IMR-90 (cell line): ENCODE measurements at regions not wholly inside any gene's neighbourhood (a gene's known extent, or its start where the extent isn't known, plus 50 kb on each side); places are given as distances from the start of the nearest gene placed in this dataset.

Experiments
- ATAC-seq: fragments of 200-7000 bp; cut with Tn5 transposase; 2 replicates; pipeline ENCODE4 v1.9.1; 2020; ENCODE audit warnings: low read depth, mild to moderate bottlenecking, moderate library complexity
- BruUV-seq: library from RNA; stranded (reverse); fragments of 400-500 nt; replicated peaks from 2 replicates; lab custom pipeline; 2021; lab: Mats Ljungman, UMichigan
- CTCF ChIA-PET: fragments of 300-600 bp; formaldehyde crosslinking; extraction: SDS; loops from one replicate; lab custom pipeline; 2021; ENCODE audit warnings: antibody characterized with exemption; lab: Yijun Ruan, JAX
- POLR2A ChIA-PET: fragments of 300-600 bp; sonication (Branson Sonifier 250); formaldehyde crosslinking; loops from one replicate; lab custom pipeline; 2022; ENCODE audit warnings: antibody characterized with exemption; ENCODE audit not compliant: unreplicated experiment; lab: Charles Lee
- DNase-seq: peaks from one replicate; pipeline ENCODE4 v3.0.0; 2013
- H2AFZ ChIP-seq: replicated peaks from 2 replicates; pipeline ENCODE3; 2013; ENCODE audit warnings: low read length, mild to moderate bottlenecking; ENCODE audit not compliant: poor library complexity
- H2AK5ac ChIP-seq: 2 replicates; pipeline ENCODE4 v1.6.1; 2013; ENCODE audit warnings: low read depth, low read length, inconsistent platforms
- H2AK9ac ChIP-seq: replicated peaks from 2 replicates; pipeline ENCODE3; 2013; ENCODE audit warnings: mild to moderate bottlenecking, low read depth, low read length, moderate library complexity; ENCODE audit not compliant: poor library complexity
- H2BK120ac ChIP-seq: 2 replicates; pipeline ENCODE4 v1.6.1; 2013; ENCODE audit warnings: low read depth, low read length, inconsistent platforms
- H2BK15ac ChIP-seq: 3 replicates; pipeline ENCODE4 v1.6.1; 2013; ENCODE audit warnings: low read depth, low read length, inconsistent platforms
- H2BK20ac ChIP-seq: 2 replicates; pipeline ENCODE4 v1.6.1; 2013; ENCODE audit warnings: low read depth, mild to moderate bottlenecking, inconsistent platforms, low read length, moderate library complexity
- H2BK5ac ChIP-seq: 2 replicates; pipeline ENCODE4 v1.6.1; 2013; ENCODE audit warnings: mild to moderate bottlenecking, low read depth, low read length, inconsistent platforms; ENCODE audit not compliant: poor library complexity, severe bottlenecking
- H3K14ac ChIP-seq: replicated peaks from 2 replicates; pipeline ENCODE4 v1.6.1; 2013; ENCODE audit warnings: low read depth, low read length, inconsistent platforms
- H3K18ac ChIP-seq: 2 replicates; pipeline ENCODE4 v1.6.1; 2013; ENCODE audit warnings: low read depth, low read length, control low read depth
- H3K23ac ChIP-seq: 2 replicates; pipeline ENCODE4 v1.6.1; 2013; ENCODE audit warnings: low read depth, low read length, inconsistent platforms
- H3K27ac ChIP-seq: 2 replicates; pipeline ENCODE4 v1.5.1; 2013; ENCODE audit warnings: mild to moderate bottlenecking, control low read depth, low read length; ENCODE audit not compliant: insufficient read depth
- H3K27me3 ChIP-seq: 2 replicates; pipeline ENCODE4 v1.6.1; 2013; ENCODE audit warnings: low read length; ENCODE audit not compliant: control insufficient read depth, insufficient read depth
- H3K36me3 ChIP-seq: 2 replicates; pipeline ENCODE4 v1.6.1; 2013; ENCODE audit warnings: low read length, mixed read lengths; ENCODE audit not compliant: control insufficient read depth, insufficient read depth
- H3K4ac ChIP-seq: 2 replicates; pipeline ENCODE4 v1.6.1; 2013; ENCODE audit warnings: low read depth, low read length, inconsistent platforms
- H3K4me1 ChIP-seq: 2 replicates; pipeline ENCODE4 v1.6.1; 2013; ENCODE audit warnings: low read length, mixed read lengths; ENCODE audit not compliant: control insufficient read depth, insufficient read depth
- H3K4me2 ChIP-seq: 2 replicates; pipeline ENCODE4 v1.6.1; 2013; ENCODE audit warnings: low read depth, mild to moderate bottlenecking, control low read depth, low read length, moderate library complexity
- H3K4me3 ChIP-seq: 2 replicates; pipeline ENCODE4 v1.5.1; 2013; ENCODE audit warnings: low read depth, mild to moderate bottlenecking, control low read depth, low read length, moderate library complexity; ENCODE audit not compliant: insufficient read depth
- H3K56ac ChIP-seq: 2 replicates; pipeline ENCODE4 v1.6.1; 2013; ENCODE audit warnings: low read length, inconsistent platforms; ENCODE audit not compliant: insufficient read depth; ENCODE audit errors: extremely low read depth
- H3K79me1 ChIP-seq, 2 experiments: 2 replicates each; pipeline ENCODE4 v1.6.1; 2013; ENCODE audit warnings: low read length in 2 of 2, inconsistent platforms in 1 of 2, low read depth in 1 of 2
- H3K9ac ChIP-seq: 2 replicates; pipeline ENCODE4 v1.6.1; 2013; ENCODE audit warnings: low read depth, low read length, control low read depth
- H3K9me1 ChIP-seq: 2 replicates; pipeline ENCODE4 v1.6.1; 2013; ENCODE audit warnings: low read length, inconsistent platforms; ENCODE audit not compliant: insufficient read depth
- H3K9me3 ChIP-seq: 2 replicates; pipeline ENCODE4 v1.6.1; 2013; ENCODE audit warnings: low read length; ENCODE audit not compliant: control insufficient read depth, insufficient read depth
- H4K20me1 ChIP-seq: 2 replicates; pipeline ENCODE4 v1.6.1; 2013; ENCODE audit warnings: low read length, inconsistent platforms; ENCODE audit not compliant: insufficient read depth
- H4K5ac ChIP-seq: 2 replicates; pipeline ENCODE4 v1.6.1; 2013; ENCODE audit warnings: mild to moderate bottlenecking, low read depth, low read length, control low read depth
- H4K8ac ChIP-seq, 2 experiments: 2 replicates each; pipeline ENCODE4 v1.6.1; 2013; ENCODE audit warnings: low read depth in 2 of 2, low read length in 2 of 2, control low read depth in 1 of 2, inconsistent platforms in 1 of 2
- H4K91ac ChIP-seq: 2 replicates; pipeline ENCODE4 v1.6.1; 2013; ENCODE audit warnings: low read depth, low read length, inconsistent platforms; ENCODE audit not compliant: insufficient read depth
- CEBPB ChIP-seq: IDR thresholded peaks from 2 replicates; pipeline ENCODE4 v1.6.1; 2012; ENCODE audit warnings: low read depth, low read length, improper control_type of control experiment
- MAFK ChIP-seq: IDR thresholded peaks from 2 replicates; pipeline ENCODE4 v1.6.1; 2012; ENCODE audit warnings: low read depth, low read length, improper control_type of control experiment
- MXI1 ChIP-seq: IDR thresholded peaks from 2 replicates; pipeline ENCODE4 v1.6.1; 2012; ENCODE audit warnings: low read depth, mild to moderate bottlenecking, low read length, moderate library complexity, borderline replicate concordance
- NFE2L2 ChIP-seq: fragments of 150-350 bp; IDR thresholded peaks from 2 replicates; pipeline ENCODE4 v1.6.1; 2016; ENCODE audit warnings: low read depth, mild to moderate bottlenecking, low read length
- POLR2A ChIP-seq: IDR thresholded peaks from 2 replicates; pipeline ENCODE4 v1.6.1; 2012; ENCODE audit warnings: mild to moderate bottlenecking, low read depth, low read length
- RAD21 ChIP-seq: IDR thresholded peaks from 2 replicates; pipeline ENCODE4 v1.6.1; 2012; ENCODE audit warnings: low read length, improper control_type of control experiment
- SMC3 ChIP-seq: fragments of 150-350 bp; IDR thresholded peaks from 2 replicates; pipeline ENCODE4 v1.6.1; 2016; ENCODE audit warnings: low read depth, mild to moderate bottlenecking, antibody characterized with exemption, low read length, moderate library complexity
- WGBS, 2 experiments: methylation state at CpG; one replicate each; pipeline versions ENCODE4 v1.1.5 to v1.1.7; 2013; ENCODE audit warnings: missing lambda C conversion rate in 2 of 2; ENCODE audit not compliant: insufficient read length in 1 of 2; ENCODE audit errors: extremely low coverage in 2 of 2; 5-methylcytosine and 5-hydroxymethylcytosine counted together
- dilution Hi-C: fragments of 300-500 bp; cut with HindIII; formaldehyde crosslinking; loops from one replicate; pipeline ENCODE4 v1.14.3; 2018; ENCODE audit warnings: low sequenced_read_pairs; ENCODE audit not compliant: unreplicated experiment
- in situ Hi-C: fragments of 300-500 bp; cut with MboI; formaldehyde crosslinking; loops from 3 replicates; pipeline ENCODE4 v1.14.3; 2019; ENCODE audit warnings: low sequenced_read_pairs, inconsistent platforms, mixed read lengths
- intact Hi-C: fragments of 100-400 bp; cut with micrococcal nuclease; formaldehyde crosslinking; loops from 2 replicates; pipeline ENCODE4 v1.10.0; 2022
- TF ChIP-seq, protein P1 (sequence below): fragments of 150-350 bp; IDR thresholded peaks from 2 replicates; pipeline ENCODE4 v1.6.1; 2016; ENCODE audit warnings: low read depth, mild to moderate bottlenecking, low read length, moderate library complexity, borderline replicate concordance
- TF ChIP-seq, protein P2 (sequence below): conservative IDR thresholded peaks from 2 replicates; pipeline ENCODE4 v1.5.1; 2012; ENCODE audit warnings: mild to moderate bottlenecking, low read depth, low read length, improper control_type of control experiment
- TF ChIP-seq, protein P3 (sequence below): fragments of 150-350 bp; IDR thresholded peaks from 2 replicates; pipeline ENCODE4 v1.6.1; 2017; ENCODE audit warnings: mild to moderate bottlenecking, antibody characterized with exemption, low read length, low read depth

DNA sequence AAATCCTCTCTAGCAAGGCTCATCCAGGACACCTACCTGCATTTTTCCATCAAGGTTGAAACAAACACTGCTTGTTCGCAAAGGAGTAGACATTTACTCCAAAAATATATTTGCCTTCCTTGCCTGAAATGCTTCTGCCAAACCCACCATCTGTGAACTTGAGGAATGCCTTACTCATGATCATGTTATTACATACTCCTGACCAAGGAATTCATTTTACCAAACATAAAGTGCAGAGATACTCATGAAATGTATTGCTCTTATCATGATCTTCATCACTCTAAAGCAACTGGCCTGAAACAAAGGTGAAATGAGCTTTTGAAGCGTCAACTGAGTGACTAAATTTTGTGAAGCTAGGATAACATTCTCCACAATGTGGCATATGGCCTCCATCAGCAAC is 243.1 kb upstream of the CCDC179 start:
- ATAC-seq = peak; percentile 75
- no CpG with 5 or more reads among the region's 2 CpGs for WGBS, 2 experiments
- H3K4me1 ChIP-seq = peaks cover 2% of the 10 kb centered on the region; the same call in 1 of the 2 replicates
- H3K9me3 ChIP-seq = peaks cover 2% of the 10 kb centered on the region; the same call in 1 of the 2 replicates
- no peak overlapping the region for H3K4me2 ChIP-seq
- peak overlapping the region; percentile 5 to 53; a peak in 2 of 4 replicates for H4K8ac ChIP-seq
- peak overlapping the region; percentile 57; the same call in 1 of the 2 replicates for H4K5ac ChIP-seq
- H3K79me1 ChIP-seq = no peaks in the 10 kb centered on the region
- peak overlapping the region; percentile 86 for H2BK120ac ChIP-seq
- peak overlapping the region; percentile 86; the same call in 1 of the 2 replicates for H2BK20ac ChIP-seq
- H3K18ac ChIP-seq = peak overlapping the region; percentile 55; the same call in 1 of the 2 replicates
- BruUV-seq = no TSS peak
- peak overlapping the region; percentile 69 for H4K91ac ChIP-seq
- peak overlapping the region; percentile 58; the same call in 1 of the 2 replicates for H3K14ac ChIP-seq
- H3K9ac ChIP-seq = no peak overlapping the region
- peak overlapping the region; percentile 73 for H2BK5ac ChIP-seq
- peak overlapping the region; percentile 21; the same call in 1 of the 2 replicates for H3K23ac ChIP-seq
- in situ Hi-C loops (loop anchor here (25.0 kb wide), 1 partner anchor 1134 kb away; no protein-coding TSS in a partner anchor), dilution Hi-C loops (no loop called here), intact Hi-C loops (no loop called here)
- no peak overlapping the region for H2AK9ac ChIP-seq
- CTCF ChIA-PET = no interaction called here
- H2AK5ac ChIP-seq = peak overlapping the region; percentile 51; the same call in 1 of the 2 replicates
- no peak overlapping the region for H3K4me3 ChIP-seq
- peak overlapping the region; percentile 89; the same call in 1 of the 3 replicates for H2BK15ac ChIP-seq
- peak; percentile 76 for DNase-seq
- no peak overlapping the region for H2AFZ ChIP-seq
- no peaks in the 10 kb centered on the region for H4K20me1 ChIP-seq
- POLR2A ChIA-PET = no interaction called here
- H3K4ac ChIP-seq = peak overlapping the region; percentile 58; the same call in 1 of the 2 replicates
- H3K56ac ChIP-seq = no peak overlapping the region
- H3K36me3 ChIP-seq = no peaks in the 10 kb centered on the region
- H3K9me1 ChIP-seq = no peaks in the 10 kb centered on the region
- H3K27ac ChIP-seq = peak overlapping the region; percentile 35; the same call in 1 of the 2 replicates
- H3K27me3 ChIP-seq = no peaks in the 10 kb centered on the region
- TF ChIP-seq, protein P1, sequence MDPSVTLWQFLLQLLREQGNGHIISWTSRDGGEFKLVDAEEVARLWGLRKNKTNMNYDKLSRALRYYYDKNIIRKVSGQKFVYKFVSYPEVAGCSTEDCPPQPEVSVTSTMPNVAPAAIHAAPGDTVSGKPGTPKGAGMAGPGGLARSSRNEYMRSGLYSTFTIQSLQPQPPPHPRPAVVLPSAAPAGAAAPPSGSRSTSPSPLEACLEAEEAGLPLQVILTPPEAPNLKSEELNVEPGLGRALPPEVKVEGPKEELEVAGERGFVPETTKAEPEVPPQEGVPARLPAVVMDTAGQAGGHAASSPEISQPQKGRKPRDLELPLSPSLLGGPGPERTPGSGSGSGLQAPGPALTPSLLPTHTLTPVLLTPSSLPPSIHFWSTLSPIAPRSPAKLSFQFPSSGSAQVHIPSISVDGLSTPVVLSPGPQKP = no peak
- TF ChIP-seq NFE2L2 = no peak
- no peak for TF ChIP-seq SMC3
- TF ChIP-seq, protein P2, sequence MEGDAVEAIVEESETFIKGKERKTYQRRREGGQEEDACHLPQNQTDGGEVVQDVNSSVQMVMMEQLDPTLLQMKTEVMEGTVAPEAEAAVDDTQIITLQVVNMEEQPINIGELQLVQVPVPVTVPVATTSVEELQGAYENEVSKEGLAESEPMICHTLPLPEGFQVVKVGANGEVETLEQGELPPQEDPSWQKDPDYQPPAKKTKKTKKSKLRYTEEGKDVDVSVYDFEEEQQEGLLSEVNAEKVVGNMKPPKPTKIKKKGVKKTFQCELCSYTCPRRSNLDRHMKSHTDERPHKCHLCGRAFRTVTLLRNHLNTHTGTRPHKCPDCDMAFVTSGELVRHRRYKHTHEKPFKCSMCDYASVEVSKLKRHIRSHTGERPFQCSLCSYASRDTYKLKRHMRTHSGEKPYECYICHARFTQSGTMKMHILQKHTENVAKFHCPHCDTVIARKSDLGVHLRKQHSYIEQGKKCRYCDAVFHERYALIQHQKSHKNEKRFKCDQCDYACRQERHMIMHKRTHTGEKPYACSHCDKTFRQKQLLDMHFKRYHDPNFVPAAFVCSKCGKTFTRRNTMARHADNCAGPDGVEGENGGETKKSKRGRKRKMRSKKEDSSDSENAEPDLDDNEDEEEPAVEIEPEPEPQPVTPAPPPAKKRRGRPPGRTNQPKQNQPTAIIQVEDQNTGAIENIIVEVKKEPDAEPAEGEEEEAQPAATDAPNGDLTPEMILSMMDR = no peak
- no peak for TF ChIP-seq MAFK
- TF ChIP-seq, protein P3, sequence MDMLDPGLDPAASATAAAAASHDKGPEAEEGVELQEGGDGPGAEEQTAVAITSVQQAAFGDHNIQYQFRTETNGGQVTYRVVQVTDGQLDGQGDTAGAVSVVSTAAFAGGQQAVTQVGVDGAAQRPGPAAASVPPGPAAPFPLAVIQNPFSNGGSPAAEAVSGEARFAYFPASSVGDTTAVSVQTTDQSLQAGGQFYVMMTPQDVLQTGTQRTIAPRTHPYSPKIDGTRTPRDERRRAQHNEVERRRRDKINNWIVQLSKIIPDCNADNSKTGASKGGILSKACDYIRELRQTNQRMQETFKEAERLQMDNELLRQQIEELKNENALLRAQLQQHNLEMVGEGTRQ = no peak
- no peak for TF ChIP-seq RAD21
- TF ChIP-seq MXI1 = no peak
- TF ChIP-seq CEBPB = no peak
- TF ChIP-seq POLR2A = no peak
